CD4-positive, CD25-positive, alpha-beta regulatory T cell (primary cell): ENCODE measurements at regions not wholly inside any gene's neighbourhood (a gene's known extent, or its start where the extent isn't known, plus 50 kb on each side); places are given as distances from the start of the nearest gene placed in this dataset.
"Not testable (repeated sequence)": the region's sequence is repeated elsewhere in the genome, so short reads cannot be mapped to it uniquely, and the experiment has no call there.

Source experiments
- ATAC-seq, 2 donors: fragments of 150-1000 bp; cut with Tn5 transposase; one replicate each; pipeline ENCODE4 v1.10.0; 2021; ENCODE audit warnings: low read depth in 2 of 2, moderate number of reproducible peaks in 2 of 2, moderate library complexity in 1 of 2
- DNase-seq, 3 donors: peaks; one replicate each; pipeline versions ENCODE4 v3.0.0 to v3.0.0-alpha.2; 2012 to 2022; ENCODE audit warnings: mixed read lengths in 1 of 3
- H3K27ac ChIP-seq: one replicate; pipeline ENCODE4 v1.7.0; 2013; ENCODE audit warnings: mild to moderate bottlenecking, low read length; ENCODE audit not compliant: insufficient read depth, poor library complexity, severe bottlenecking
- H3K27me3 ChIP-seq: one replicate; pipeline ENCODE4 v1.7.0; 2013; ENCODE audit warnings: low read length; ENCODE audit not compliant: control insufficient read depth, insufficient read depth
- H3K36me3 ChIP-seq: one replicate; pipeline ENCODE4 v1.7.0; 2013; ENCODE audit warnings: mild to moderate bottlenecking, low read length, moderate library complexity; ENCODE audit not compliant: control insufficient read depth, insufficient read depth
- H3K4me1 ChIP-seq: 2 replicates; pipeline ENCODE4 v1.7.0; 2013; ENCODE audit warnings: mild to moderate bottlenecking, low read length; ENCODE audit not compliant: insufficient read depth, control insufficient read depth, poor library complexity, severe bottlenecking
- H3K4me3 ChIP-seq: one replicate; pipeline ENCODE4 v1.7.0; 2013; ENCODE audit warnings: low read depth, mild to moderate bottlenecking, low read length, moderate library complexity
- H3K9me3 ChIP-seq, 2 experiments: 1 replicate in 1 of 2; 2 replicates in 1 of 2; pipeline ENCODE4 v1.7.0; 2013; ENCODE audit warnings: low read length in 2 of 2, mild to moderate bottlenecking in 1 of 2, moderate library complexity in 1 of 2; ENCODE audit not compliant: control insufficient read depth in 2 of 2
- H3K27ac Mint-ChIP-seq, 3 donors: one replicate each; pipeline ENCODE4 v1.8.0; 2020 to 2022; ENCODE audit warnings: mild to moderate bottlenecking in 3 of 3, mixed read lengths in 3 of 3, moderate library complexity in 2 of 3
- H3K27me3 Mint-ChIP-seq: one replicate; pipeline ENCODE4 v1.8.0; 2022; ENCODE audit warnings: mild to moderate bottlenecking, mixed read lengths
- H3K36me3 Mint-ChIP-seq: one replicate; pipeline ENCODE4 v1.8.0; 2020; ENCODE audit warnings: mixed read lengths
- H3K4me1 Mint-ChIP-seq, 4 donors: one replicate each; pipeline ENCODE4 v1.8.0; 2020 to 2022; ENCODE audit warnings: mixed read lengths in 4 of 4, mild to moderate bottlenecking in 1 of 4
- H3K4me3 Mint-ChIP-seq, 4 donors: one replicate each; pipeline ENCODE4 v1.8.0; 2020 to 2022; ENCODE audit warnings: mild to moderate bottlenecking in 4 of 4, mixed read lengths in 4 of 4, moderate library complexity in 3 of 4
- H3K9me3 Mint-ChIP-seq, 7 donors: one replicate each; pipeline ENCODE4 v1.8.0; 2020 to 2022; ENCODE audit warnings: mixed read lengths in 7 of 7, mild to moderate bottlenecking in 3 of 7, moderate library complexity in 2 of 7

DNA sequence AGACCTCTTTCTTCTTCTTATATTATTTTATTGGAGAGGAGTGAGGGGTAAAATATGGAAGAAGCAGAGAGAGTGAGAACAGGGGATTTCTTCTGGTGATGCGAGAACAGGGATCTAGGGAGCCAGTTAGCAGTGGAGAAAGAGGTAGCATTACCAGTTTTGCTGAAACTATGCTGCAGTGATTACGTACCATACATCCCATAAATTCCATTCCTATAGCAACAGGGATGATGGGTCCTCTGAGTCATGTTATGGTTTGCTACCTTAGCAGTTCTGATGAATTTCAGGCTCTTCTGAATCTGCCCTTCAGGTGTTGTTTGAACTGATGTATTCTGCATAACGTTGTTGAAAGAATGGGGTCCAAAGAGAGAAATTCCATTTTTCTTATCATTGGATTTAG lies 625.4 kb upstream of the LRFN5 start:
- Mint-ChIP-seq H3K27ac (no peak overlapping the region), H3K9me3 (peaks cover 0 to 16% (median 4%) of the 10 kb centered on the region in 7 donors), H3K36me3 (no peaks in the 10 kb centered on the region), H3K4me3 (no peak overlapping the region), H3K27me3 (no peaks in the 10 kb centered on the region), H3K4me1 (no peaks in the 10 kb centered on the region)
- Histone ChIP-seq H3K9me3 (no peaks in the 10 kb centered on the region), H3K27me3 (no peaks in the 10 kb centered on the region), H3K4me1 (no peaks in the 10 kb centered on the region), H3K36me3 (no peaks in the 10 kb centered on the region), H3K27ac (no peak overlapping the region), H3K4me3 (no peak overlapping the region)
- ATAC-seq (no peak), DNase-seq (no peak)

DNA sequence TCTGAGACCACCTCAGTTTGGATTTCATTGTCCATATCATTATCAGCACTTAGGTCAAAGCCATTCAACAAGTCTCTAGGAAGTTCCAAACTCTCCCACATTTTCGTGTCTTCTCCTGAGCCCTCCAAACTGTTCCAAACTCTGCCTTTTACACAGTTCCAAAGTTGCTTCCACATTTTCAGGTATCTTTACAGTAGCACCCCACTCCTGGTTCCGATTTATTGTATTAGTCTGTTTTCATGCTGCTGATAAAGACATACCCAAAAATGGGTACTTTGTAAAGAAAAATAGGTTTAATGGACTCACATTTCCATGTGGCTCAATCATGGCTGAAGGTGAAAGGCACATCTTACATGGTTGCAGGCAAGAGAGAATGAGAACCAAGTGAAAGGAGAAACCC lies 646.4 kb upstream of the LRFN5 start:
- not testable (repeated sequence) for H3K4me3 Mint-ChIP-seq, H3K4me1 Mint-ChIP-seq, H3K4me1 ChIP-seq, H3K4me3 ChIP-seq, ATAC-seq, DNase-seq, H3K27ac Mint-ChIP-seq, H3K27me3 ChIP-seq, H3K27ac ChIP-seq, H3K36me3 Mint-ChIP-seq, H3K36me3 ChIP-seq, H3K27me3 Mint-ChIP-seq
- H3K9me3 ChIP-seq = peaks cover 2 to 17% of the 10 kb centered on the region in 2 experiments
- peaks cover 4 to 25% (median 13%) of the 10 kb centered on the region in 7 donors for H3K9me3 Mint-ChIP-seq

DNA sequence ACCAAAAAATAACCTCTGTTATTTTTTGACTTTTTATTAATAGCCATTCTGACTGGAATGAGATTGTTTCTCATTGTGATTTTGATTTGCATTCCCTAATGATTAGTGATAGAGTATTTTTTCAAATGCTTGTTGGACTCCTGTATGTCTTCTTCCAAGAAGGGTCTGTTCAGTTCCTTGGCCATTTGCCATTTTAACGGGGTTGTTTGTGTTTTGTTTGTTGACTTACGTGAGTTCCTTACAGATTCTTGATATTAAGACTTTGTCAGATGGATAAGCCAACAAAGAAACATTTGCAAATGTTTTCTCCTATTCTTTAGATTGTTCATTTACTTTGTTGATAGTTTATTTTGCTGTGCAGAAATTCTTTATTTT lies 651.6 kb upstream of the LRFN5 start:
- no peaks in the 10 kb centered on the region for H3K36me3 Mint-ChIP-seq
- H3K27ac ChIP-seq = no peak overlapping the region
- ATAC-seq = no peak
- H3K4me1 ChIP-seq = no peaks in the 10 kb centered on the region
- no peak overlapping the region for H3K4me3 Mint-ChIP-seq
- H3K4me1 Mint-ChIP-seq = no peaks in the 10 kb centered on the region
- H3K9me3 ChIP-seq = peaks cover 2 to 17% of the 10 kb centered on the region in 2 experiments
- no peaks in the 10 kb centered on the region for H3K36me3 ChIP-seq
- H3K27me3 Mint-ChIP-seq = no peaks in the 10 kb centered on the region
- H3K27me3 ChIP-seq = no peaks in the 10 kb centered on the region
- no peak for DNase-seq
- H3K27ac Mint-ChIP-seq = no peak overlapping the region
- peaks cover 2 to 28% (median 13%) of the 10 kb centered on the region in 7 donors for H3K9me3 Mint-ChIP-seq
- no peak overlapping the region for H3K4me3 ChIP-seq

DNA sequence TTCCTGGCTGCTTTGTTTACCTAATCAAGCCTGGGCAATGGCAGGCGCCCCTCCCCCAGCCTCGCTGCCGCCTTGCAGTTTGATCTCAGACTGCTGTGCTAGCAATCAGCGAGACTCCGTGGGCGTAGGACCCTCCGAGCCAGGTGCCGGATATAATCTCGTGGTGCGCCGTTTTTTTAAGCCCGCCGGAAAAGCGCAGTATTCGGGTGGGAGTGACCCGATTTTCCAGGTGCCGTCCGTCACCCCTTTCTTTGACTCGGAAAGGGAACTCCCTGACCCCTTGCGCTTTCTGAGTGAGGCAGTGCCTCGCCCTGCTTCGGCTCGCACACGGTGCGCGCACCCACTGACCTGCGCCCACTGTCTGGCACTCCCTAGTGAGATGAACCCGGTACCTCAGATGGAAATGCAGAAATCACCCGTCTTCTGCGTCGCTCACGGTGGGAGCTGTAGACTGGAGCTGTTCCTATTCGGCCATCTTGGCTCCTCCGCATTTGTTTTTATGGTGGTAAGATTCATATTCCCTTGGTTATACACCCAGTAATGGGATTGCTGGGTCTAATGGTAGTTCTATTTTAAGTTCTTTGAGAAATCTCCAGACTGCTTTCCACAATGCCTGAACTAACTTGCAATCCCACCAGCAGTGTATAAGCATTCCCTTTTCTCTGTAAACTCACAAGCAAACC lies 652.1 kb upstream of the LRFN5 start:
- H3K9me3 ChIP-seq = peaks cover 2 to 17% of the 10 kb centered on the region in 2 experiments
- H3K27me3 ChIP-seq, H3K27ac ChIP-seq, ATAC-seq, H3K36me3 ChIP-seq, H3K36me3 Mint-ChIP-seq, H3K27me3 Mint-ChIP-seq, DNase-seq, H3K4me3 ChIP-seq, H3K27ac Mint-ChIP-seq, H3K4me3 Mint-ChIP-seq, H3K4me1 ChIP-seq, H3K4me1 Mint-ChIP-seq: not testable (repeated sequence)
- peaks cover 0 to 25% (median 12%) of the 10 kb centered on the region in 7 donors for H3K9me3 Mint-ChIP-seq

DNA sequence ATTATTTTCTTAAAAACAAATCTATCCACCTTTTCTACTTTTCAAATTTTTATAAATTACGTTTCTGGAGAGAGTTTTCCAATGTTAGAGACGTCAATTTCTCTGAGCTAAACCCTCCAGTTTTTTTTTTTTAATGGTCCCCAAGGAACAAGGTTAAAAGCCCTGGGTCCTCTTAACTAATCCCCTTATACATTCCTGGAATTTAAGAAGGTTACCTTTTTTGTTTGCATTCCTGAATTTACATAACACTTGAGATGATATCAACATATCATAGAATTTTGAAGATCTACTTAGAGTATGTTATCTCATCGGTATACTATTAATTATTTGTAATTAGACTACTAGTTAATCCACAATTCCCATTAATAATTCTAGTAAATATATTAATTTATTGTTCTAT lies 662.2 kb upstream of the LRFN5 start:
- no peaks in the 10 kb centered on the region for H3K9me3 ChIP-seq
- no peaks in the 10 kb centered on the region for H3K27me3 ChIP-seq
- DNase-seq (no peak), ATAC-seq (no peak)
- no peaks in the 10 kb centered on the region for H3K36me3 ChIP-seq
- no peak overlapping the region for H3K4me3 Mint-ChIP-seq
- H3K27ac ChIP-seq = no peak overlapping the region
- no peaks in the 10 kb centered on the region for H3K4me1 ChIP-seq
- no peaks in the 10 kb centered on the region for H3K36me3 Mint-ChIP-seq
- no peaks in the 10 kb centered on the region for H3K4me1 Mint-ChIP-seq
- H3K27ac Mint-ChIP-seq = no peak overlapping the region
- H3K9me3 Mint-ChIP-seq = peaks cover 2 to 18% (median 5%) of the 10 kb centered on the region in 7 donors
- H3K27me3 Mint-ChIP-seq = no peaks in the 10 kb centered on the region
- H3K4me3 ChIP-seq = no peak overlapping the region

DNA sequence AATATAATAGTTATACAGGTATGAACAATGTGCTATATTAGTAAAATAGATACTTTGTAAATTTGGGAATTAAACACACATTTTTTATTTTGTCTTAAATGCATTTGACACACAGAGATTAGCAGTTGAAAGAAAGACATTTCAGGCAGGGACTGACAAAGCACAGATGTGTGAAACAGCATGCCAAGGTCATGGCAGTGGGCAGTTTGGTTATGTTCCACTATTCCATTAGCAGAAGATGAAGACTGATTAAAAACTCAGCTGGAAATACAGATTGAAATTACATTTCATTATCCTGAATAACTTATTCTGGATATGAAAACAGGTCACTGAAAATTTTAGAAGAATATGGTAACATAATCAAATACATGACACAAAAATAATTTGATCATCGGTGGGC lies 669.8 kb upstream of the LRFN5 start:
- peaks cover 0 to 16% (median 2%) of the 10 kb centered on the region in 7 donors for H3K9me3 Mint-ChIP-seq
- no peaks in the 10 kb centered on the region for H3K36me3 Mint-ChIP-seq
- no peak overlapping the region for H3K27ac Mint-ChIP-seq
- Histone ChIP-seq H3K36me3 (no peaks in the 10 kb centered on the region), H3K9me3 (no peaks in the 10 kb centered on the region), H3K27me3 (no peaks in the 10 kb centered on the region), H3K4me1 (no peaks in the 10 kb centered on the region), H3K27ac (no peak overlapping the region), H3K4me3 (no peak overlapping the region)
- no peak overlapping the region for H3K4me3 Mint-ChIP-seq
- no peaks in the 10 kb centered on the region for H3K27me3 Mint-ChIP-seq
- H3K4me1 Mint-ChIP-seq = no peaks in the 10 kb centered on the region
- ATAC-seq (no peak), DNase-seq (no peak)

DNA sequence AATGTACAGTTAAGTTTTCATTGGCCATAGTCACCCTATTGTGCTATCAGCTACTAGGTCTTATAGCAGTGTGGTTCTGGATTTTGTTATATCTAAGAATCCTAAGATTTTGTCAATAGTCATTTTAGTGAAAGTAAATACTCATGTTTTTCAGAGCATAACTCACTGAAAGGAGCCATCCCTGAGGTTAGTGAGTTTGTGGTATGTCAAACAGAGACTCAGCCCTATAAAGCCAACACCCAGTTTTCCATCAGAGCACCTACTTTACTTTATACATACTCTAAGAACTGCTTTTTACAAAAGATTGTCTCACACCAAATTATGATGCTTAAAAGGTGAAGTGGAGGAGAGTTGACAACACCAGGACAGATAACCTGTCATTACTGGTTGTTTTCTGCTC lies 686.3 kb upstream of the LRFN5 start:
- Mint-ChIP-seq H3K9me3 (peaks cover 0 to 5% (median 3%) of the 10 kb centered on the region in 7 donors), H3K4me3 (no peak overlapping the region), H3K27me3 (no peaks in the 10 kb centered on the region), H3K4me1 (no peaks in the 10 kb centered on the region), H3K36me3 (no peaks in the 10 kb centered on the region), H3K27ac (no peak overlapping the region)
- ATAC-seq (no peak), DNase-seq (no peak)
- Histone ChIP-seq H3K9me3 (no peaks in the 10 kb centered on the region), H3K4me3 (no peak overlapping the region), H3K4me1 (no peaks in the 10 kb centered on the region), H3K27ac (no peak overlapping the region), H3K36me3 (no peaks in the 10 kb centered on the region), H3K27me3 (no peaks in the 10 kb centered on the region)

DNA sequence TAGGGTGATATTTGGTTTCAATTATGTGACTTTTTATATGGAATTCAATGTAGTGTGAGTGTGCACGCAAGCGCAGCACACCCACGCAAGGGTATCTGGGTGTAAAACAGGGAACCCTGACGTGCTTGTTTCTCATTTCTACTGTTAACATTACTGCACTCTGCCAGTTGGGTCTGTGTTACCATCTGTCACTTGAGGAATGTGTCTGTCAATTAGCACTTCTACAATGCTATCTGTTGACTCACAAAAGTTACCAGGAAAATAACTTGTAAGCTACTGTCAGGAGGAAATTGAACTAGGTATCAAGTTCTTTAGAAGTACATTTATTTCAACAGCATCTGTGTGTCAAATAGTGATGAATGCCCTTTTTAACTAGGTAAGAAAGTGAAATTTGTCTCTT lies 695.5 kb upstream of the LRFN5 start:
- H3K27ac Mint-ChIP-seq = no peak overlapping the region
- no peaks in the 10 kb centered on the region for H3K36me3 ChIP-seq
- ATAC-seq = no peak
- no peak overlapping the region for H3K27ac ChIP-seq
- DNase-seq = no peak
- H3K36me3 Mint-ChIP-seq = no peaks in the 10 kb centered on the region
- no peaks in the 10 kb centered on the region for H3K4me1 Mint-ChIP-seq
- H3K4me1 ChIP-seq = no peaks in the 10 kb centered on the region
- H3K27me3 ChIP-seq = no peaks in the 10 kb centered on the region
- peaks cover 0 to 12% (median 5%) of the 10 kb centered on the region in 7 donors for H3K9me3 Mint-ChIP-seq
- H3K4me3 Mint-ChIP-seq = no peak overlapping the region
- H3K27me3 Mint-ChIP-seq = no peaks in the 10 kb centered on the region
- no peaks in the 10 kb centered on the region for H3K9me3 ChIP-seq
- H3K4me3 ChIP-seq = no peak overlapping the region
